ENCODE measurements at regions not wholly inside any gene's neighbourhood (a gene's known extent, or its start where the extent isn't known, plus 50 kb on each side); places are given as distances from the start of the nearest gene placed in this dataset.

- TF ChIP-seq POLR2AphosphoS2 (conservative IDR thresholded peaks at IDR 0.05; ENCODE audit: low read length) (no peak), E2F6 (IDR thresholded peaks at IDR 0.05; ENCODE audit: borderline replicate concordance, low read depth) (no peak), BHLHE40 (IDR thresholded peaks at IDR 0.05; ENCODE audit: low read depth, low read length) (no peak)
These were observed 197.8 kb upstream of the PZP start (continued) for GRCh38 chr12:9405886-9406563.

GRCh38 chr12:9404469-9405260, 196.5 kb upstream of the PZP start:
- DNase-seq (ENCODE audit: low read depth in 1 of 2, low spot score in 1 of 2), result no peak
- H3K27ac ChIP-seq, result peak overlapping the region in 1 of 2 experiments; percentile 60; a peak in 1 of 6 replicates
- 0 out of 3 replicates have a peak overlapping the region, but pooled peaks have one; percentile 19 for H3K4me2 ChIP-seq
- WGBS (ENCODE audit: missing lambda C conversion rate), result 43% methylated on average over 2 of the region's 39 CpGs
- ChIA-PET POLR2A (no interaction called here), CTCF (no interaction called here)
- FAIRE-seq, result no peak
- H3K4me3 ChIP-seq, result no peak overlapping the region
- H3K9me3 ChIP-seq, result no peaks in the 10 kb centered on the region
- peak; percentile 33 to 51; a peak in 2 of 6 replicates for ATAC-seq
- TF ChIP-seq ZSCAN20 (CRISPR knock-in tag; IDR thresholded peaks at IDR 0.05) (no peak), PHF8 (IDR thresholded peaks at IDR 0.05; ENCODE audit: borderline replicate concordance, low read depth) (no peak), MAX (IDR thresholded peaks at IDR 0.05) (no peak), PBX3 (IDR thresholded peaks at IDR 0.05) (no peak), EP300 (IDR thresholded peaks at IDR 0.05) (no peak), ZC3H11A (IDR thresholded peaks at IDR 0.05) (no peak), HMGXB4 (CRISPR knock-in tag; IDR thresholded peaks at IDR 0.05; ENCODE audit: borderline replicate concordance) (no peak), HEYL (CRISPR knock-in tag; IDR thresholded peaks at IDR 0.05) (no peak), KDM1A (IDR thresholded peaks at IDR 0.05; ENCODE audit: low read depth) (no peak), ZFP36 (IDR thresholded peaks at IDR 0.05; ENCODE audit: borderline replicate concordance, partially characterized antibody) (no peak), NPAS2 (CRISPR knock-in tag; IDR thresholded peaks at IDR 0.05; ENCODE audit: borderline replicate concordance) (no peak)
- H3K4me1 ChIP-seq, result no peaks in the 10 kb centered on the region

GRCh38 chr12:9404031-9404430, 195.8 kb upstream of the PZP start:
- ChIA-PET POLR2A (no interaction called here), CTCF (no interaction called here)
- Histone ChIP-seq H3K9me3 (no peaks in the 10 kb centered on the region), H3K4me1 (no peaks in the 10 kb centered on the region), H3K4me2 (no peak overlapping the region), H3K4me3 (no peak overlapping the region), H3K27ac (no peak overlapping the region)
- DNase-seq (ENCODE audit: low read depth in 1 of 2, low spot score in 1 of 2) (no peak), FAIRE-seq (no peak), ATAC-seq (no peak; a peak in 1 of 6 replicates)
- WGBS (ENCODE audit: missing lambda C conversion rate), result 38% methylated on average over 4 of the region's 20 CpGs
- TF ChIP-seq ATOH8 (CRISPR knock-in tag; IDR thresholded peaks at IDR 0.05; ENCODE audit: low read depth), result no peak
- no peak for TF ChIP-seq MAFK (IDR thresholded peaks at IDR 0.05; ENCODE audit: partially characterized antibody)
- TF ChIP-seq BHLHE40 (IDR thresholded peaks at IDR 0.05; ENCODE audit: low read depth, low read length), result no peak
- TF ChIP-seq FOXS1 (CRISPR knock-in tag; IDR thresholded peaks at IDR 0.05), result no peak
- TF ChIP-seq JUN (IDR thresholded peaks at IDR 0.05), result no peak
- TF ChIP-seq HOXA7 (CRISPR knock-in tag; IDR thresholded peaks at IDR 0.05), result no peak
- no peak for TF ChIP-seq ZFP36 (IDR thresholded peaks at IDR 0.05; ENCODE audit: borderline replicate concordance, partially characterized antibody)
- TF ChIP-seq RCOR1 (IDR thresholded peaks at IDR 0.05; ENCODE audit: low read depth, low read length), result no peak
- no peak for TF ChIP-seq ZSCAN20 (CRISPR knock-in tag; IDR thresholded peaks at IDR 0.05)
- no peak for TF ChIP-seq RAD21 (conservative IDR thresholded peaks at IDR 0.05 in 1 of 2, IDR thresholded peaks at IDR 0.05 in 1 of 2)
- TF ChIP-seq REST (IDR thresholded peaks at IDR 0.05), result no peak
- no peak for TF ChIP-seq CHD4 (IDR thresholded peaks at IDR 0.05; ENCODE audit: borderline replicate concordance)
- no peak for TF ChIP-seq PBX3 (IDR thresholded peaks at IDR 0.05)

Data from A549 (cell line).